ENCODE measurements at regions not wholly inside any gene's neighbourhood (a gene's known extent, or its start where the extent isn't known, plus 50 kb on each side); places are given as distances from the start of the nearest gene placed in this dataset.
"Not testable (repeated sequence)": the region's sequence is repeated elsewhere in the genome, so short reads cannot be mapped to it uniquely, and the experiment has no call there.

GRCh38 chr5:109575506-109575905 is 114.2 kb upstream of the MAN2A1 start:
- DNase-seq (ENCODE audit: low spot score) = no peak

GRCh38 chr5:109574985-109575384 is 114.7 kb upstream of the MAN2A1 start:
- no peak for DNase-seq (ENCODE audit: low spot score)

GRCh38 chr5:109573766-109574165 is 116.0 kb upstream of the MAN2A1 start:
- DNase-seq (ENCODE audit: low spot score) = no peak

GRCh38 chr5:109573256-109573655 is 116.5 kb upstream of the MAN2A1 start:
- DNase-seq (ENCODE audit: low spot score) = no peak

- no peak for DNase-seq (ENCODE audit: low spot score)
Observed at GRCh38 chr5:109571785-109572184, 117.9 kb upstream of the MAN2A1 start.

- DNase-seq (ENCODE audit: low spot score) = no peak
Observed at GRCh38 chr5:109570362-109570874, 119.3 kb upstream of the MAN2A1 start.

GRCh38 chr5:109567374-109568044 is 122.2 kb upstream of the MAN2A1 start:
- no peak for DNase-seq (ENCODE audit: low spot score)

GRCh38 chr5:109566361-109566760 is 123.4 kb upstream of the MAN2A1 start:
- no peak for DNase-seq (ENCODE audit: low spot score)

GRCh38 chr5:109563739-109564138 is 126.0 kb upstream of the MAN2A1 start:
- no peak for DNase-seq (ENCODE audit: low spot score)

GRCh38 chr5:109563189-109563588 is 126.5 kb upstream of the MAN2A1 start:
- no peak for DNase-seq (ENCODE audit: low spot score)

GRCh38 chr5:109562441-109562840 is 127.3 kb upstream of the MAN2A1 start:
- DNase-seq (ENCODE audit: low spot score) = no peak

- DNase-seq (ENCODE audit: low spot score) = no peak
Observed at GRCh38 chr5:109561447-109561846, 128.3 kb upstream of the MAN2A1 start.

- no peak for DNase-seq (ENCODE audit: low spot score)
Observed at GRCh38 chr5:109560554-109560953, 129.2 kb upstream of the MAN2A1 start.

- DNase-seq (ENCODE audit: low spot score) = no peak
Observed at GRCh38 chr5:109558952-109559351, 130.8 kb upstream of the MAN2A1 start.

- no peak for DNase-seq (ENCODE audit: low spot score)
Observed at GRCh38 chr5:109558364-109558763, 131.4 kb upstream of the MAN2A1 start.

- no peak for DNase-seq (ENCODE audit: low spot score)
Observed at GRCh38 chr5:109553846-109554245, 135.9 kb upstream of the MAN2A1 start.

- DNase-seq (ENCODE audit: low spot score) = not testable (repeated sequence)
Observed at GRCh38 chr5:109551234-109551633, 138.5 kb upstream of the MAN2A1 start.

GRCh38 chr5:109550077-109550476 is 139.7 kb upstream of the MAN2A1 start:
- DNase-seq (ENCODE audit: low spot score) = no peak

GRCh38 chr5:109546461-109546860 is 136.7 kb upstream of the PJA2 start:
- DNase-seq (ENCODE audit: low spot score) = no peak

GRCh38 chr5:109544873-109545272 is 135.1 kb upstream of the PJA2 start:
- DNase-seq (ENCODE audit: low spot score) = not testable (repeated sequence)

- DNase-seq (ENCODE audit: low spot score) = not testable (repeated sequence)
Observed at GRCh38 chr5:109538692-109539091, 128.9 kb upstream of the PJA2 start.

- not testable (repeated sequence) for DNase-seq (ENCODE audit: low spot score)
Observed at GRCh38 chr5:109535090-109535489, 125.3 kb upstream of the PJA2 start.

- DNase-seq (ENCODE audit: low spot score) = no peak
Observed at GRCh38 chr5:109533751-109534272, 124.0 kb upstream of the PJA2 start.

All from cerebellar cortex (tissue), 1 donor.